GM12878 (cell line): ENCODE measurements at regions not wholly inside any gene's neighbourhood (a gene's known extent, or its start where the extent isn't known, plus 50 kb on each side); places are given as distances from the start of the nearest gene placed in this dataset.

Experiments used
- ATAC-seq: fragments of 200-7000 bp; cut with Tn5 transposase; 3 replicates; pipeline ENCODE4 v1.9.1; 2020; ENCODE audit warnings: mild to moderate bottlenecking, moderate library complexity
- BruUV-seq: library from RNA; stranded (reverse); fragments of 400-500 nt; replicated peaks from 2 replicates; lab custom pipeline; 2021; lab: Mats Ljungman, UMichigan
- CTCF ChIA-PET: fragments of 300-600 bp; sonication (Branson Sonifier 250); formaldehyde crosslinking; extraction: SDS; loops from one replicate; lab custom pipeline; 2021; ENCODE audit warnings: inconsistent platforms; lab: Yijun Ruan, JAX
- POLR2A ChIA-PET: fragments of 350-600 bp; formaldehyde crosslinking; extraction: SDS; loops from one replicate; lab custom pipeline; 2021; ENCODE audit warnings: inconsistent platforms; lab: Charles Lee
- RAD21 ChIA-PET: fragments of 300-600 bp; sonication (Branson Sonifier 250); formaldehyde crosslinking; loops from one replicate; lab custom pipeline; 2023; ENCODE audit warnings: antibody characterized with exemption; ENCODE audit not compliant: unreplicated experiment; lab: Charles Lee
- SMC1A ChIA-PET: fragments of 300-600 bp; sonication (Branson Sonifier 250); formaldehyde crosslinking; loops from one replicate; lab custom pipeline; 2023; ENCODE audit not compliant: unreplicated experiment, uncharacterized antibody; lab: Charles Lee
- DNase-seq: peaks from one replicate; pipeline ENCODE4 v3.0.0-alpha.2; 2011; ENCODE audit warnings: low read depth, low spot score
- FAIRE-seq: peaks from 3 replicates; lab custom pipeline; 2011; peaks lifted over from hg19 to GRCh38; lab: Jason Lieb, UNC
- H2AFZ ChIP-seq: 2 replicates; pipeline ENCODE4 v1.6.0; 2011; ENCODE audit warnings: low read depth, low read length, control low read depth; ENCODE audit not compliant: control insufficient read depth
- H3K27ac ChIP-seq: 2 replicates; pipeline ENCODE4 v1.5.1; 2011; ENCODE audit warnings: control low read depth; ENCODE audit not compliant: control insufficient read depth, insufficient read depth
- H3K27me3 ChIP-seq, 2 experiments: replicated peaks in 1 of 2; 2 replicates each; pipeline versions ENCODE4 v1.6.0 to v1.6.1; 2011; ENCODE audit warnings: low read length in 1 of 2; ENCODE audit not compliant: control insufficient read depth in 2 of 2, insufficient read depth in 2 of 2
- H3K36me3 ChIP-seq, 2 experiments: 2 replicates each; pipeline ENCODE4 v1.5.1; 2011; ENCODE audit warnings: low read length in 1 of 2; ENCODE audit not compliant: control insufficient read depth in 2 of 2, insufficient read depth in 2 of 2
- H3K4me1 ChIP-seq: 2 replicates; pipeline ENCODE4 v1.6.1; 2011; ENCODE audit warnings: mild to moderate bottlenecking, low read length, moderate library complexity, mixed read lengths; ENCODE audit not compliant: control insufficient read depth, insufficient read depth
- H3K4me2 ChIP-seq: 2 replicates; pipeline ENCODE4 v1.6.0; 2011; ENCODE audit warnings: control low read depth; ENCODE audit not compliant: control insufficient read depth, insufficient read depth
- H3K4me3 ChIP-seq: fragments of 200-600 bp; sonication (generic); 2 replicates; pipeline ENCODE4 v1.5.1; 2016
- H3K79me2 ChIP-seq: 2 replicates; pipeline ENCODE4 v1.6.0; 2011; ENCODE audit warnings: low read length; ENCODE audit not compliant: control insufficient read depth, insufficient read depth
- H3K9ac ChIP-seq: 2 replicates; pipeline ENCODE4 v1.8.0; 2011; ENCODE audit warnings: low read length, control low read depth, mixed read lengths; ENCODE audit not compliant: control insufficient read depth, insufficient read depth
- H3K9me3 ChIP-seq: replicated peaks from 3 replicates; pipeline ENCODE4 v1.5.1; 2011; ENCODE audit warnings: mild to moderate bottlenecking, low read length; ENCODE audit not compliant: control insufficient read depth, insufficient read depth
- H4K20me1 ChIP-seq: 2 replicates; pipeline ENCODE4 v1.6.0; 2011; ENCODE audit not compliant: control insufficient read depth, insufficient read depth
- ATF7 ChIP-seq: fragments of 450-650 bp; IDR thresholded peaks from 2 replicates; pipeline ENCODE4 v1.6.1; 2016; ENCODE audit warnings: low read depth, mild to moderate bottlenecking
- CHD1 ChIP-seq: IDR thresholded peaks from 2 replicates; pipeline ENCODE4 v1.6.1; 2012; ENCODE audit warnings: low read depth, low read length, improper control_type of control experiment
- EED ChIP-seq: sonication (generic); IDR thresholded peaks from 2 replicates; pipeline ENCODE4 v1.6.1; 2016; ENCODE audit warnings: antibody characterized with exemption, low read depth
- NFYA ChIP-seq: IDR thresholded peaks from 2 replicates; pipeline ENCODE4 v1.6.1; 2011; ENCODE audit warnings: low read depth, mild to moderate bottlenecking, low read length, improper control_type of control experiment, borderline replicate concordance
- RELB ChIP-seq: fragments of 450-650 bp; IDR thresholded peaks from 2 replicates; pipeline ENCODE4 v1.6.1; 2017; ENCODE audit warnings: low read depth, mild to moderate bottlenecking, moderate library complexity
- SMAD1 ChIP-seq: fragments of 450-650 bp; IDR thresholded peaks from 2 replicates; pipeline ENCODE4 v1.6.1; 2018; ENCODE audit warnings: mild to moderate bottlenecking, low read depth; ENCODE audit not compliant: partially characterized antibody
- ZNF207 ChIP-seq: fragments of 450-650 bp; IDR thresholded peaks from 2 replicates; pipeline ENCODE4 v1.6.1; 2014; ENCODE audit warnings: antibody characterized with exemption, mild to moderate bottlenecking, borderline replicate concordance
- ZNF24 ChIP-seq: fragments of 450-650 bp; IDR thresholded peaks from 2 replicates; pipeline ENCODE4 v1.6.1; 2017; ENCODE audit warnings: antibody characterized with exemption, mild to moderate bottlenecking
- ZNF274 ChIP-seq: IDR thresholded peaks from one replicate; pipeline ENCODE4 v1.8.0; 2011; ENCODE audit not compliant: insufficient read length, insufficient read depth
- WGBS: methylation state at CpG from one replicate; pipeline ENCODE4 v1.1.6; 2016; ENCODE audit warnings: low lambda C conversion rate; ENCODE audit not compliant: insufficient replicate concordance, insufficient coverage; ENCODE audit errors: missing lambda C conversion rate; 5-methylcytosine and 5-hydroxymethylcytosine counted together
- in situ Hi-C: fragments of 300-500 bp; cut with MboI; formaldehyde crosslinking; loops from 9 replicates; pipeline ENCODE4 v1.14.3; 2018; ENCODE audit warnings: mixed read lengths
- intact Hi-C: fragments of 100-400 bp; cut with micrococcal nuclease; formaldehyde crosslinking; loops from one replicate; pipeline ENCODE4 v1.14.2; 2022; ENCODE audit not compliant: unreplicated experiment

- Histone ChIP-seq H3K9me3 (no peaks in the 10 kb centered on the region; the same call in 2 of the 3 replicates), H2AFZ (no peak overlapping the region), H3K4me1 (no peaks in the 10 kb centered on the region), H3K4me2 (no peak overlapping the region), H3K4me3 (no peak overlapping the region), H3K27me3 (no peaks in the 10 kb centered on the region), H3K79me2 (no peaks in the 10 kb centered on the region), H3K9ac (no peak overlapping the region), H3K36me3 (no peaks in the 10 kb centered on the region), H4K20me1 (no peaks in the 10 kb centered on the region), H3K27ac (no peak overlapping the region)
- CTCF ChIA-PET = interaction anchor here (1.0 to 2.0 kb wide), 3 partner anchors 9 to 412 kb away, joined by 3 to 6 read pairs (median 3); no protein-coding TSS in a partner anchor
- POLR2A ChIA-PET = no interaction called here
- BruUV-seq = no TSS peak
- DNase-seq = no peak
- SMC1A ChIA-PET = interaction anchor here (1.1 kb wide), 1 partner anchor 9 kb away, joined by 5 read pairs; no protein-coding TSS in a partner anchor
- intact Hi-C loops = no loop called here
- no peak for ATAC-seq
- TF ChIP-seq ZNF274 (no peak), ZNF24 (no peak), NFYA (no peak), CHD1 (no peak), RELB (no peak), SMAD1 (no peak), EED (no peak), ATF7 (no peak), ZNF207 (no peak)
- WGBS = 1% methylated on average over 5 of the region's 5 CpGs
- in situ Hi-C loops = no loop called here
- no peak for FAIRE-seq
- RAD21 ChIA-PET = no interaction called here
Measured at GRCh38 chr13:54194233-54195024, 1165.8 kb downstream of the OLFM4 start.
